ENCODE measurements at regions not wholly inside any gene's neighbourhood (a gene's known extent, or its start where the extent isn't known, plus 50 kb on each side); places are given as distances from the start of the nearest gene placed in this dataset.

- Histone ChIP-seq H3K27me3 (no peaks in the 10 kb centered on the region), H3K4me3 (no peak overlapping the region), H3K36me3 (no peaks in the 10 kb centered on the region), H3K27ac (no peak overlapping the region), H3K9me3 (no peaks in the 10 kb centered on the region), H3K4me1 (ENCODE audit: insufficient read depth) (no peaks in the 10 kb centered on the region)
- no peak for DNase-seq
- 87 to 95% (median 93%) methylated on average over 1 of the region's 1 CpG for WGBS, 3 donors
- intact Hi-C loops (cut with DNase I): no loop called here
- TF ChIP-seq EP300 (IDR thresholded peaks at IDR 0.05) (no peak), POLR2A (IDR thresholded peaks at IDR 0.05) (no peak), CTCF (IDR thresholded peaks at IDR 0.05) (no peak)
These were observed 182.3 kb upstream of the BCL6 start for GRCh38 chr3:187927565-187927964.

- Histone ChIP-seq H3K27ac (no peak overlapping the region), H3K9me3 (no peaks in the 10 kb centered on the region), H3K27me3 (no peaks in the 10 kb centered on the region), H3K4me1 (ENCODE audit: insufficient read depth) (no peaks in the 10 kb centered on the region), H3K4me3 (no peak overlapping the region), H3K36me3 (no peaks in the 10 kb centered on the region)
- 43 to 57% (median 54%) methylated on average over 8 of the region's 8 CpGs for WGBS, 3 donors
- TF ChIP-seq CTCF (IDR thresholded peaks at IDR 0.05) (no peak), POLR2A (IDR thresholded peaks at IDR 0.05) (no peak), EP300 (IDR thresholded peaks at IDR 0.05) (no peak)
- intact Hi-C loops (cut with DNase I): no loop called here
- no peak for DNase-seq
These were observed 184.0 kb upstream of the BCL6 start for GRCh38 chr3:187929112-187929816.

GRCh38 chr3:187930021-187930420, 184.8 kb upstream of the BCL6 start:
- Histone ChIP-seq H3K27me3 (no peaks in the 10 kb centered on the region), H3K9me3 (no peaks in the 10 kb centered on the region), H3K4me1 (ENCODE audit: insufficient read depth) (no peaks in the 10 kb centered on the region), H3K36me3 (no peaks in the 10 kb centered on the region), H3K27ac (no peak overlapping the region), H3K4me3 (no peak overlapping the region)
- no peak for DNase-seq
- 63 to 74% (median 73%) methylated on average over 3 of the region's 3 CpGs for WGBS, 3 donors
- intact Hi-C loops (cut with DNase I): no loop called here
- TF ChIP-seq POLR2A (IDR thresholded peaks at IDR 0.05) (no peak), EP300 (IDR thresholded peaks at IDR 0.05) (no peak), CTCF (IDR thresholded peaks at IDR 0.05) (no peak)

- no peak overlapping the region for H3K4me3 ChIP-seq
- no peak for DNase-seq
- H3K9me3 ChIP-seq: no peaks in the 10 kb centered on the region
- H3K27me3 ChIP-seq: no peaks in the 10 kb centered on the region
- TF ChIP-seq CTCF (IDR thresholded peaks at IDR 0.05): no peak
- TF ChIP-seq POLR2A (IDR thresholded peaks at IDR 0.05): no peak
- no peak for TF ChIP-seq EP300 (IDR thresholded peaks at IDR 0.05)
- intact Hi-C loops (cut with DNase I): no loop called here
- H3K27ac ChIP-seq: no peak overlapping the region
- no peaks in the 10 kb centered on the region for H3K4me1 ChIP-seq (ENCODE audit: insufficient read depth)
- H3K36me3 ChIP-seq: no peaks in the 10 kb centered on the region
- 52 to 73% (median 73%) methylated on average over 4 of the region's 4 CpGs for WGBS, 3 donors
These were observed 185.8 kb upstream of the BCL6 start for GRCh38 chr3:187931101-187931500.
